NCI-H510A (cell line): ENCODE measurements at regions not wholly inside any gene's neighbourhood (a gene's known extent, or its start where the extent isn't known, plus 50 kb on each side); places are given as distances from the start of the nearest gene placed in this dataset.
"Not testable (repeated sequence)": the region's sequence is repeated elsewhere in the genome, so short reads cannot be mapped to it uniquely, and the experiment has no call there.

Experiments
- DNase-seq: peaks from one replicate; lab custom pipeline; 2025; lab: John Stamatoyannopoulos, UW

DNA sequence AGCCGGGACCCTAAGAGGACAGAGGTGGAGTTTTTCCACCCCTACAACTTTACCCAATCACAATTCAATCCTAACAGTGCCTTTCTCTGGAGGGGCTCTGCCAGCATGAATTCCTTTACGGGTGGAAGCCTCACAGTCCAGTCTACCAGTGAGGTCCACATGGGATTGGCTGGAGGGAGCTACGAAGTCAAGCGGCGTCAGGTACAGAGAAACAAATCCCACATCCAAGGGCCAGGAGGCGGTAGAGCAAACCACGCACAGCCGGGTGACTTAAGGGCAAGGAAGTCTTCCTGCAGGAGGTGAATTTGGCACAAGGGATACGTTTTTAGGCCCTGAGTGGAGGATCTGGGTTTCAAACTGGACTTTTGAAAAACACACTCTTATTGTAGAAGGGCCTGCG is 199.6 kb downstream of the UQCRFS1 start:
- DNase-seq: no peak

DNA sequence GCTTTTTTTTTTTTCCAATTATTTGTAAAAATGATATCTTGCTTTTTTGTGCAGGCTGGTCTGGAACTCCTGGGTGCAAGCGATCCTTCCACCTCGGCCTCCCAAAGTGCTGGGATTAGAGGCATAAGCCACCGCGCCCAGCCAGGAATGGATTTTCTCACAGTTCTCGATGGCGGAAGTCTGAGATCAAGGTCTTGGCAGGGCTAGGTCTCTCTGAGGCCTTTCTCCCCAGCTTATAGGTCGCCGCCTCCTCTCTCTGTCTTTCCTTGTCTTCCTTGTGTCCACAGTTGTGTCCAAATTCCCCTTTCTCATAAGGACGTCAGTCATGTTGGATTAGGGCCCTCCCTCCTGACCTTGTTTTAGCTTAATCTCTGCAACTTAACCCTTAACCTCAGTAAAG is 200.5 kb downstream of the UQCRFS1 start:
- DNase-seq: no peak

DNA sequence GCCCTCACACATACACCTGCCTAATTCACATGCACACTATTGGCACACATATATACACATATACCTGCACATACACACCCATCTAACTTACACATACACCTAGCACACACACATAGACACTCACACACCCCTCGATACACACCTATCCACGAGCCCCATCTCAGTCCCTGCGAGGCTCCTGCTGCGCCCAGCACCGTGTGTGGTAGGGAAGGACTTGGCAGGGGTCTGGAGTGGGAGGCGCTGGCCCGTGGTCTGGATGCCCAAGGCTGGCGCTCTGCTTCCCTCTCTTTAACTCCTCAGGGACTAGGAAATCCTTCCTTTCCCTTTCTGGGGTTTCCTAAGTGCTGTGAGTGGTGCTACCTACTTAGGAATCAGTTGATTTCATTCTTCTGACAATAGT is 202.7 kb downstream of the UQCRFS1 start:
- DNase-seq: no peak

DNA sequence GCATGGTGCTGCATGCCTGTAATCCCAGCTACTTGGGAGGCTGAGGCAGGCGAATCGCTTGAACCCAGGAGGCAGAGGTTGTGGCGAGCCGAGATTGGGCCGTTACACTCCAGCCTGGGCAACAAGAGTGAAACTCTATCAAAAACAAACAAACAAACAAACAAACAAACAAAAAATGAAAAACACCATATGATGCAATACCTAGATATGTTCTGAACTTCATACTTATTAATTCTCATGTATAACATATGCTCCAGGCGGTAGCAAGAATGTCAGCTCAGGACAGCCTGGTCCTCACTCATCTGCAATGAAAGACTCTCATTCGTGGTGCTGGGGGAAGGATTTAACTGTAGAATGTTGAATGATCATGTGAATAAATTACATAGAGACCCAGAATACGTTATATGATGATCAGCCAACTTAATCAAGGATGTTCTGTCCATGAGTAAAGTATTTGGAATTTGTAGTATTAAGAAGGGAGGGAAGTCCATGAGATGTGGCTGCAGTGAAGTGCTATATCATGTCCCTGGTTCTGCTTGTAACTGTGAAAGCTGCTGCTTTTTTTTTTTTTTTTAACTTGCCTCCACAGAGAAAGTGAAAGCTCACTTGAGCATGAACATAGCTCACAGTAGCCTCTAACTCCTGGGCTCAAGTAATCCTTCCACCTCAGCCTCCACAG is 206.8 kb downstream of the UQCRFS1 start:
- DNase-seq: no peak

DNA sequence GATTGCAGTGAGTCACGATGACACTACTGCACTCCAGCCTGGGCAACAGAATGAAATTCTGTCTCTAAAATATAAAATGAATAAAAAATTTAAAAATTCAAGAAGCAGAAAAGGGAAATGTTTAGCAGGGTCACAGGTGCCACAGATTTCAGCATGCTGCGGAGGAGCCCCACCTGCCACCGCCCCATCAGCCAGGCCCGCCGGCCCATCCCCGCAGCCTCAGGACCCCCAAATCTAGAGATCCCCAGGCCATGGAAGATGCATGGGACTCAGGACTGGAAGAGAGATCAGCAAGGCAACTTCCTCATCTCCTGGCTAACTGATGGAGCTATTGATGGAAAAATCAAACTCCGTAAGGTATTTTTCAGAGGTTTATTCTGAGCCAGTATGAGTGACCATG is 208.2 kb downstream of the UQCRFS1 start:
- no peak for DNase-seq

DNA sequence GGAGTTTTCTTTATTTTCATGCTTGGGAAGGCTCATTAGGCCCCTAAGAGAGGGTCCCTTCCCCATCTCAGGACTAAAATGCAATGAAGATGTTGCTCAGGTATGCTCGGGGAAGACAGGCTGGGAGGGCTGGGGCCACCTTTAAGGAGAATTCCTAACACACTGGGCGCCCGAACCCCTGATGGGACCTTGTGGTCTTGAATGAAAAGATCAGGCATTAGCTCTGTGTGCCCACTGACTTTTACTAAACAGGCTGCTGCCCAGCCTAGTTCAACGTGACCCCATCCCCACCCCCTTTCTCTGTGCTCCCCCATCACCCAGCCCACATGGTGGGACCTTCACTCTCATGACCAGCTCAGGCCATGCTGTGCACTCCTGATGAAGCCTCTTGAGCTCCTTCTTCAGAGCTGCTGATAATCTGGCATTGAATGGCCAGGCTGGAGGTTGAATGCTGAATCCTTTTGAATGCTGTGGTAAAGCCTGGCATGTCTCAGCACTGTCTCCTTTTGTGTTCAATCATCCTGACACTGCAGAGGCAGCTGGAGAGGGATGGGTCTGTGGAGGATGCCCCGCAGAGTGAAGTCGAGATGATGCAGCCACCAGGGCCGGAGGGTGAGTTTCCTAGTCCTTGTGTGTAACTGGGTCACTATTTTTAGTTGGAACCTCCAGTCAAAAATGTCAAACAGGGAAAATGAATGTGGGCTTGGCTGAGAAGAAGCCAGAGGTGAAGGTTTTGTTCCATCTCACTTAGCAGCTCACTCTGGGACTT is 209.1 kb downstream of the UQCRFS1 start:
- DNase-seq: no peak

DNA sequence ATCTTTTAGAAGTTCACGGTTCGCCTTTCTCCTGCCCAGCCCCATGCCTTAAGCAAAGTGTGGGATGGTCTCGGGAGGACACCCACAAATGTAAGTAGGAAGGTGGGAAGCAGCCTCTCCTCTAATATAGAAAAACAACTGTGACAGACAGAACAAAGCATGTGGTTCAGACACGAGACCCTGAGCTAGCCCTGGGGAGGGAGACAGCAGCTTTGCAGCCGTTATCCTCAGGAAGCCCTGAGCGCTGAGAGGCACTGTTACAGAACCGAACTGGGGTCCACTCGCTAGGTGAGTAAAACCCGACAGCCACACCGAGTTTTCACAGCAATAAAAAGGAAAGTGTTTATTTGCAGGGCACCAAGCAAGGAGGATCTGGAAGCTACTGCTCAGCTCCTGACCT is 210.6 kb downstream of the UQCRFS1 start:
- DNase-seq: no peak

DNA sequence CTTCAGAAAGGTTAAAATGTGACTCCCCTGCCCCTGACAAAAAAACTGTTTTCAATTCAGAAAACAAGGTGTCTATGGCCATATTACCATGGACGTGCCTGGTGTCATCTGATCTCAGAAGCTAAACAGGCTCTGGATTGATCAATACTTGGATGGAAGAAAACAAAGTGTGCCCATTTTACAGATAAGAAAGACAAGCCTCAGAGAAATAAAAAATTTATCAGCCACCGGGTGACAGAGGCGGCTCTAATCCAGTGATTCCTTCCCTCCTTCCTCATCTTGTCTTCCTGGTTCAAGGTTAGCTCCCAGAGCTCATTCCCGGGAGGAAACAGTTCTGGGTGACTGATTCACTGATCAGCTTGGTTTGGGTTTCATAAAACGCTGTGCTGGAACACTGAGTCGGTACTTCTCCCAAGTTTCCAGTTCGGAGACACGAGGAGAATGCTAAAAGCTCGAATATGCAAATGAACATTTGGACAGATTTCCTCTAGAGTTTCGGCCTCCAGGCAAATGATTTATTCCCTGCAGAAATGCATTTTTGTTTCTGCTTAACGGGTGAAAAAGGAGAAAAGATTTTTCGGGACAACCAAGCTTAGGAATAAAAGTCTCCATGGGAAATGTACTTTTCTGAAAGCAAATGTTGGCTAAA is 211.2 kb downstream of the UQCRFS1 start:
- DNase-seq: no peak

DNA sequence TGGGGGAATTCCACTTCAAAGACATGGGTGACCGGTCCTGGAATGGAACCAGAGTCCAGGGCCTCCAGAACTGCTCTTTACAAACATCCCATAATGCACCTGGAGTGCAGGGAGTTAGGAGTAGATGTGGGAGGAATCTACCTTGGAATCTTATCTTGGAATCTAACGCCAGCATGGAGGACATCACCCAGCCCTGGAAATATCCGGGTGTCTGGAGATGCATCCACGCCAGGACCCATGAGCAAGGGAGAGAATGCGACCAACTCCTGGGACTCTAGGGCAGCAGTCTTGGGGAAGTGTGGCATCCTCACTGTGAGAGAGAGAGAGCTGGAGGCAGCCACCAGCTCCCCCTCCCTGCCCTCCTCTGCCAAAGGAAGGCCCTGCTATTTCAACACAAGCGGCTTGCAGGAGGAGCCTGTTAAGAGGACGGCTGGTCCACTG is 211.8 kb downstream of the UQCRFS1 start:
- no peak for DNase-seq

DNA sequence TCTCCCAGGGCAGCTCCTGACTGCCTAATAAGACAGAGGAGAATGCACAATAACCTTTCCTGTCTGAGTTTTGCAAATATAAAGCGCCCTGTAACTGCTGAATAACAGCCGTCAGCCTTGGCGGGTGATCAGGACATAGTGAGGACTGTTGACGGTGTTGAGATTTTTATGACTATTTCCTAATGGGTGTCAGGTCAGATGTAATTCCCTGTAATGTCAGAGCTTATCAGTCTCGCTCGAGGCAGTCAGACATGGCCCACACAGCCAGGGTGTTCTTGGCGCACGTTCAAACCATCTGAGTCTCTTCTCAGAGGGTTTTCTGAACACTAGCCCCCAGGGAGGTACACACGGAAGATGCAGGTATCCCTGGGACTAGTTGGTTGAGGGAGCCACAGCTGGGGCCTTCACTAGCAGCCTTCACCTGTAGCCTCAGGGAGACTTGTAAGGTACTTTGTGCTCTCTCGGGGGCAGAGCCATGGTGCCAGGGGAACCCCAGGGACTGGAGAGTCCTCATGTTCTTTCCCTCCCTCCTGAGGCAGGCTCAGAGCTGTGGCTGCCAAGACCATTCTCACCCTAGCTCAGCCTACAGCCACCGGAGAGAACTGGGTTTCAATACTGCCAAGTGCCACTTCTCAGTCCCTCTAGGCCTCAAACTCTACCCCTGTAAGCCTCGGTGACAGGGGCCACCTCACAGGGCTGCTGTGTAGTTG is 213.1 kb downstream of the UQCRFS1 start:
- DNase-seq: no peak

DNA sequence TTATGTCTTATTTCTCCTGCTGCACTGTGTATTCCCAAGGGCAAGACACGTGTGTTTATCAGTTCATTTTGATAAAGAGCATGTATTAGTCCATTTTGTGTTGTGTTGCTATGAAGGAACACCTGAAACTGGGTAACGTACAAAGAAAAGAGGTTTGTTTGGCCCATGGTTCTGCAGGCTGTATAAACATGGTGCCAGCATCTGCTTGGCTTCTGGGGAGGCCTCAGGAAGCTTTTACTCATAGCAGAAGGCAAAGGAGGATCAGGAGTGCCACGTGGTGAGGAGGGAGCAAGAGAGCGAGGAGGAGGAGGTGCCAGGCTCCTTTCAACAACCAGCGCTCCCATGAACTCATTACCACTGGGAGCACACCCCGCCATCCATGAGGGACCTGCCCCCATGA is 214.0 kb downstream of the UQCRFS1 start:
- no peak for DNase-seq

DNA sequence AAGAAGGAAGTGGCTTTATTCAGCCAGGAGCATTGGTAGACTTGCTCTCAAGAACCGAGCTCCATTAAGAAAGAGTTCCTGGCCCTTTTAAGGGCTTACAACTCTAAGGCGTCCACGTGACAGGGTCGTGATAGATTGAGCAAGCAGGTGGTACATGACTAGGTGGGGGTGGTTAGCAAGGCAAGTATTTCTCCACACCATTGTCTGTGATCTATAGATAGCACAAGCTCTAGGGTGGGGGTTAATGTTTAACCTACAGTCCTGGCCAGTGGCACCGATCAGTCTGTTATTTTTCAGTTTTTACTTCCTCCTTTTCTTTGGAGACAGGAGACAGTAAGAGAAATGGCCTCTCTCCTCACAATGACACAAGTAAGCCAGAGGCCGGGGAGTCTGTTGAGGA is 215.1 kb downstream of the UQCRFS1 start:
- DNase-seq: not testable (repeated sequence)

DNA sequence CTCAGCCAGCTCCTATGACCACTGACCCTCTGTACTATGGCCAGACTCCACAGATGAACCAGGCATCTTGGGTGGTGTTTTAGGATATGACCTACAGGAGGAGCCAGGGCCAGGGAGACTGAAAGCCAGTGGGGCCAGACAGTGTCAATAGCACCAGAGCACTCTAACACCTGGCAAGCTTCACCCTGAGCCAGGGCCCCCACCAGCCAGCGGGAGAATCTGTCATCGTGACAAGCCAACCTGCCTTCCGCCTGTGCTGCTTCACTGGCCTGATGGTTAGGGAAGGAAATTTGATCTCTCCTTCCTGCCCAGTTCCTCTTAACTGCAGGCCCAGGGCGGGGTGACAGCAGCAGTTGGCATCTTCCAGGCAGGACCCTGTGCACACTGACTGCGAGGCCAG is 222.4 kb downstream of the UQCRFS1 start:
- DNase-seq: no peak

DNA sequence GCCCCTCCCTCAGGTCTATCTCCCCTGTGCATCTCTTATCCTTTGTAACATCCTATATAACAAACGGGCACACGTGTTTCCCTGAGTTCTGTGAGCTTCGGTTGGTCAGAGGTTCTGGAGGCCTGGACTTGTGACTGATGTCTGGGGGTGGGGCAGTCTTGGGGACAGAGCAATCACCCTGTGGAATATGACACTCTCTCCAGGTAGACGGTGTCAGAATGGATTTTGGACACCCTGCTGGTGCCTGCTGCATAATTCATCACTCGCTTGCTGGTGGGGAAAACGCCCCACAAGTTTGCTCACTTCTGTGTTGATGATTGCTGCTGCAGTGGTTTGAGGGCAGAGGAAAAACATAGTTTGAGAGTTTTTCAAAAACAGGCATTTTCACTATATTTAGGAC is 223.2 kb downstream of the UQCRFS1 start:
- DNase-seq: no peak

DNA sequence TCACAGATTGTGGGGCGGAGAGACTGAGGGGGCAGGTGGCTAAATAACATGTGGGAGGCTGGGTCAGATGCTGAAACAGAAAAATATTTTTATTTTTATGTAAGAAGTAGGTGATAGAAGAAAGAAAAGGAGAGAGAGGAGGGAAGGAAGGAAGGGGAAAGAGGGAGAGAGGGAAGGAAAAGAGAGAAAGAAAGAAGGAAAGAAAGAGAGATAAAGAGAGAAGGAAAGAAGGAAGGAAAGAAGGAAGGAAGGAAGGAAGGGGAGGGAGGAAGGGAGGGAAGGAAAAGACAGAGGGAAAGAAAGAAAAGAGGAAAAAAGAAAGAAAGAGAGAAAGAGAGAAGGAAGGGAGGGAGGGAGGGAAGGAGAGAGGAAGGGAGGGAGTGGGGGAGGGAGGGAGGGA is 224.9 kb downstream of the UQCRFS1 start:
- no peak for DNase-seq

DNA sequence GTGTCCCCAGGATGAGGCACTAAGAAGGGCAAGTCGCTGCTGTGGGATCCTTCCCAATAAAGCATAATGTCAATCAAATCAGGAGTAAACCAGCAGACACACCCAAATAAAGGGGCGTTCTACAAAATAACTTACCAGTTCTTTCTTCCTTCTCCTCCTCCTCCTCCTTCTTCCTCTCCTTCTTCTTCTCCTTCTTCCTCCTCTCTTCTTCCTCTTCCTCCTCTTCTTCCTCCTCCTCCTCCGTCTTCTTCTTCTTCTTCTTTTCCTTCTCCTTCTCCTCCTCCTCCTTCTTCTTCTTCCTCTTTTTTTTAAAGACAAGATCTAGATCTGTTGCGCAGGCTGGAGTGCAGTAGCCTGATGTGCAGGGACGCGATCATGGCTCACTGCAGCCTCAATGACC is 225.8 kb downstream of the UQCRFS1 start:
- no peak for DNase-seq

DNA sequence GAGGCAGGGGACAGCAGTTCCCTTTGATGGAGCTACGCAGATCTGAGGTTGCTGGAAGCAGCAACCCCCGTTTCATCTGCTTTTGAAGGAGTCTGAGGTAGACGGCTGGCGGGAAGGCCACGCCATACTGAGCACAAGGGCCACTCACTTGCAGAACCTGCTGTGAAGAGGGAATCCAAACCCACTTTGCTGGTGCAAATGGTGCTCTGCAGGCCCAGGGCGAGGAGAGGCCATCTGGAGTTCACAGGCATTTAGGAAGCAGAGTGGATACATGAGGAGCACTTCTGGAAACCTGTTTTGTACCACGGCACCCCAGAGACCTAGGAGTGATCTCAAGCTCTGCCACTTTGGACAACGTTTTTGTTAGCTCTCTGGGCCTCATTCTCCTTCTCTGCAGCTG is 227.8 kb downstream of the UQCRFS1 start:
- DNase-seq: no peak

DNA sequence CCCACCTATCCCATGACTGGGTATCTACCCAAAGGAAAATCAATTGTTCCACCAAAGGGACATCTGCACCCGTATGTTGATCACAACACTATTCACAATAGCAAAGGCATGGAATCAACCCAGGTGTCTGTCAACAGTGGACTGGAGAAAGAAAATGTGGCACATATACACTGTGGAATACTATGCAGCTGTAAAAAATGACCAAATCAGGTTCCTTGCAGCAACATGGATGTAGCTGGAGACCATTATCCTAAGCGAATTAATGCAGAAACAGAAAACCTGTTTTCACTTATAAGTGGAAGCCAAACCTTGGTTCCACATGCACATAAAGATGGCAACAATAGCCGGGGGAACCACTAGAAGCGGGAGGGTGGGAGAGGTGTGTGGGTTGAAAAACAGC is 228.6 kb downstream of the UQCRFS1 start:
- DNase-seq: no peak

DNA sequence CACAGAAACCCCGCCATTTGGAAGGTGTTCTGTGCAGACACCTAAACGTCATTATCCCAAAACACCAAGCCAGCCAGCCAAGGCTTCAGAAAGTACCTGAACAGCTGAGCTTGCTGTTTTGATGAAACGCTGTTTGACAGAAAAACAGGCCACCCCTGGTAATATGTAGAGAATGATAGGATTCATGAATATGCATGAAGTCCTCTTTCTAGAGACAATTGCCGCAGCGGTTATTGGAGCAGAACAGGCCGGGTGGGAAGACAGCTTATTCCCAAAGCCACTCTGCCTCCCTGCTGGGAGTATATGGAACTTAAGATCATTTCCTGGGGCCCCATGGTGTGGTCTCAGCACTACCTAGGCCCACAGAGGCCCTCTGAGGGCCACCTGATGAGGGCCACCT is 229.5 kb downstream of the UQCRFS1 start:
- DNase-seq: no peak

DNA sequence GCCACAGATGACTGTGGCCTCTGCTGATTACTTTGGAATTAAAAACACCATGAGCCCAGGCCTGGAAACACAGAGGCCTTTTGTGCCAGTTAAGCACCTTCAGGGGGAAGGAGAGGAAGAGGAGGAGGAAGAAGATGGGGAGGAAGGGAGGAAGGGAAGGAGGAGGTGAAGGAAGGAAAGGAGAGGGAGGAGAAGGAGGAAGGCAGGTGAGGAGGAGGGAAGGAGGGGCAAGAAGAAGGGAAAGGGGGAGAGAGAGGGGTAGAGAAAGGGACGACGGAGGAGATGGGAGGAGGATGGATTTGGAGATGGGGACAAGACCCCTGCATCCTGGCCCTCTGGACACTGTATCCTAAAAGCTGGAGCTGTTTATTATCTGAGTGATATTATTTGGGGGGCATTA is 231.0 kb downstream of the UQCRFS1 start:
- DNase-seq: no peak

DNA sequence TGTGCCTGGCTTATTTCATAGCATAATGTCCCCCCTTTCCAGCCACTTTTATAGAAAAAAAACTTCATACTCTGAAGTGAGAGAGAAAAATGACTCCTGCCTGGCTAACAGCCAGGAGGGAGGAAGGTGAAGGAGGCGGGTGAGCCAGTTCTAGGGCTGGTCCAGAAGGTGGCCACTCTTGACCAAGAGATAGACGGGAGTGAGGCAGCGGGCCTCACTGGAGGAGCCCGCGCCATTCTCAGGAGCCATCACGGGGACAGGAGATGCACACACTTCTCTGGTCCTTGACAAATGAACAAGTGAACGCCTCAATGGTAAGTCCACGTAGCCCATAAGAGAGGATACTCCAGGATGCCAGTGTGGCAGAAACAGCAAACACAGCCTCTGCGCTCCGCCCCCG is 231.4 kb downstream of the UQCRFS1 start:
- DNase-seq: no peak

DNA sequence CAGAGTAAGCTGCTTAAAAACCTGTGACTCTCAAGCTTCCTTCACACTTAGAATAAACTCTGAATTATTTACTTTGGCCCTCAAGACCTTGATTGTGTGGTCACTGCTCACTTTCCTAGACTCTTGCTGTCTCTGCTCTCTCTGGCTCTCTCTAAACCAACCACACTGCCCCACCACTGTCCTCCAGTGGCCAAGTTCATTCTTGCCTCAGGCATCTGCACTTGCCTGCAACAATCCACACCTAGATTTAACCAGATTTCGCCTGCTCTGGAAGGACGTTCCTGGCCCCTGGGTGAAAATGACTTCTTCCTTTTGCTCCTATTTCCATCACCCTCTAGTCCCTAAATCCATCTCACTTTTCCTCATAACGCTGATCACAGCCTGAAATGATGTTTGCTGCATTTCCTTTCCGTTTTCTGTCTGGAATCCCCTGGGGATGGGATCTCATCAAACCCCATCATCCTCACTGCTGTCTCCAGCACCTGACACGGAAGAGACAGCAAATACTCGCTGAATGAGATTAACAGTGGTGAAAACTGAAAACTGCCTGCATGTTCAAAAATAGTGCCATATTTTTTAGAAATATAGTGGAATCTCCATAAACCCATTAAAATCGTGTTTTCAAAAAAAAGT is 232.6 kb downstream of the UQCRFS1 start:
- DNase-seq: no peak
